Peyer's patch (tissue), 4 donors: ENCODE measurements at regions not wholly inside any gene's neighbourhood (a gene's known extent, or its start where the extent isn't known, plus 50 kb on each side); places are given as distances from the start of the nearest gene placed in this dataset.

Source experiments
- POLR2A ChIP-seq, 2 donors: fragments of 450-650 bp; IDR thresholded peaks; one replicate each; pipeline ENCODE4 v1.5.1; 2017; ENCODE audit warnings: antibody characterized with exemption in 2 of 2, mild to moderate bottlenecking in 2 of 2, moderate library complexity in 2 of 2
- TF ChIP-seq, protein P1 (sequence below), 6 experiments: fragments of 450-650 bp in 4 of 6; fragments of 200-600 bp in 2 of 6; sonication (generic) in 1 of 6; IDR thresholded peaks; one replicate each; pipeline ENCODE4 v1.5.1; 2017 to 2019; ENCODE audit warnings: antibody characterized with exemption in 6 of 6, mild to moderate bottlenecking in 3 of 6, moderate library complexity in 1 of 6

DNA sequence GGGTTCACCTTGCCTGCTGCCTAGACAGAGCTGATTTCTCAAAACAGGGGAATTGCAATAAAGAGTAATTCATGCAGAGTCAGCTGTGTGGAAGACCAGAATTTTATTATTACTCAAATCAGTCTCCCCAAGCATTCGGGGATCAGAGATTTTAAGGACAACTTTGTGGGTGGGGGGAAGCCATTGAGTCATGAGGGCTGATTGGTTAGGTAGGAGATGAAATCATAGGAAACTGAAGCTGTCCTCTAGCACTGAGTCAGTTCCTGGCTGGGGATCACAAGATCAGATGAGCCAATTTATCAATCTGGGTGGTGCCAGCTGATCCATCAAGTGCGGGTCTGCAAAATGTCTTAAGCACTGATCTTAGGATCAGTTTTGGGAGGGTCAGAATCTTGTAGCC lies 159.1 kb upstream of the MAP1B start:
- TF ChIP-seq, protein P1, sequence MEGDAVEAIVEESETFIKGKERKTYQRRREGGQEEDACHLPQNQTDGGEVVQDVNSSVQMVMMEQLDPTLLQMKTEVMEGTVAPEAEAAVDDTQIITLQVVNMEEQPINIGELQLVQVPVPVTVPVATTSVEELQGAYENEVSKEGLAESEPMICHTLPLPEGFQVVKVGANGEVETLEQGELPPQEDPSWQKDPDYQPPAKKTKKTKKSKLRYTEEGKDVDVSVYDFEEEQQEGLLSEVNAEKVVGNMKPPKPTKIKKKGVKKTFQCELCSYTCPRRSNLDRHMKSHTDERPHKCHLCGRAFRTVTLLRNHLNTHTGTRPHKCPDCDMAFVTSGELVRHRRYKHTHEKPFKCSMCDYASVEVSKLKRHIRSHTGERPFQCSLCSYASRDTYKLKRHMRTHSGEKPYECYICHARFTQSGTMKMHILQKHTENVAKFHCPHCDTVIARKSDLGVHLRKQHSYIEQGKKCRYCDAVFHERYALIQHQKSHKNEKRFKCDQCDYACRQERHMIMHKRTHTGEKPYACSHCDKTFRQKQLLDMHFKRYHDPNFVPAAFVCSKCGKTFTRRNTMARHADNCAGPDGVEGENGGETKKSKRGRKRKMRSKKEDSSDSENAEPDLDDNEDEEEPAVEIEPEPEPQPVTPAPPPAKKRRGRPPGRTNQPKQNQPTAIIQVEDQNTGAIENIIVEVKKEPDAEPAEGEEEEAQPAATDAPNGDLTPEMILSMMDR (IDR thresholded peaks at IDR 0.05) = no peak
- no peak for TF ChIP-seq POLR2A (IDR thresholded peaks at IDR 0.05)
